Inferior parietal cortex (tissue), 1 donor: ENCODE measurements at regions not wholly inside any gene's neighbourhood (a gene's known extent, or its start where the extent isn't known, plus 50 kb on each side); places are given as distances from the start of the nearest gene placed in this dataset.

ENCODE experiments used
- DNase-seq: peaks from one replicate; pipeline ENCODE4 v3.0.0-alpha.2; 2016; ENCODE audit errors: extremely low spot score

- DNase-seq, result no peak
Measured at GRCh38 chr4:135605076-135605475, 1403.5 kb upstream of the PABPC4L start.

- no peak for DNase-seq
Measured at GRCh38 chr4:135604531-135604930, 1402.9 kb upstream of the PABPC4L start.

- no peak for DNase-seq
Measured at GRCh38 chr4:135601351-135601750, 1399.8 kb upstream of the PABPC4L start.

- DNase-seq, result no peak
Measured at GRCh38 chr4:135598151-135598550, 1396.6 kb upstream of the PABPC4L start.

- DNase-seq, result peak; percentile 16
Measured at GRCh38 chr4:135594521-135594920, 1392.9 kb upstream of the PABPC4L start.

- DNase-seq, result no peak
Measured at GRCh38 chr4:135575041-135575440, 1373.5 kb upstream of the PABPC4L start.

- DNase-seq, result no peak
Measured at GRCh38 chr4:135573251-135573650, 1371.7 kb upstream of the PABPC4L start.

GRCh38 chr4:135564090-135564489 lies 1362.5 kb upstream of the PABPC4L start:
- DNase-seq, result no peak

- no peak for DNase-seq
Measured at GRCh38 chr4:135553213-135553612, 1351.6 kb upstream of the PABPC4L start.

GRCh38 chr4:135552131-135552530 lies 1350.5 kb upstream of the PABPC4L start:
- DNase-seq, result no peak

- no peak for DNase-seq
Measured at GRCh38 chr4:135548711-135549110, 1347.1 kb upstream of the PABPC4L start.

GRCh38 chr4:135545616-135546317 lies 1344.2 kb upstream of the PABPC4L start:
- peak; percentile 8 for DNase-seq

GRCh38 chr4:135538698-135539097 lies 1337.1 kb upstream of the PABPC4L start:
- DNase-seq, result no peak

- no peak for DNase-seq
Measured at GRCh38 chr4:135533053-135533452, 1331.5 kb upstream of the PABPC4L start.

- DNase-seq, result no peak
Measured at GRCh38 chr4:135532132-135532531, 1330.5 kb upstream of the PABPC4L start.

GRCh38 chr4:135515295-135515694 lies 1313.7 kb upstream of the PABPC4L start:
- no peak for DNase-seq

- no peak for DNase-seq
Measured at GRCh38 chr4:135510582-135510981, 1309.0 kb upstream of the PABPC4L start.

GRCh38 chr4:135508006-135508714 lies 1306.6 kb upstream of the PABPC4L start:
- no peak for DNase-seq

- no peak for DNase-seq
Measured at GRCh38 chr4:135497563-135498152, 1296.1 kb upstream of the PABPC4L start.

- DNase-seq, result no peak
Measured at GRCh38 chr4:135492439-135492838, 1290.8 kb upstream of the PABPC4L start.

GRCh38 chr4:135485371-135485770 lies 1283.8 kb upstream of the PABPC4L start:
- no peak for DNase-seq

GRCh38 chr4:135476272-135476671 lies 1274.7 kb upstream of the PABPC4L start:
- DNase-seq, result no peak

GRCh38 chr4:135464311-135464710 lies 1262.7 kb upstream of the PABPC4L start:
- no peak for DNase-seq
